Tibial artery (tissue), 4 donors: ENCODE measurements at regions not wholly inside any gene's neighbourhood (a gene's known extent, or its start where the extent isn't known, plus 50 kb on each side); places are given as distances from the start of the nearest gene placed in this dataset.

Experiments
- DNase-seq, 2 donors: peaks; one replicate each; pipeline ENCODE4 v3.0.0-alpha.2; 2019
- H3K27ac ChIP-seq, 2 donors: fragments of 200-600 bp; sonication (generic) in 1 of 2; 1 replicate in 1 of 2; 2 replicates in 1 of 2; pipeline ENCODE4 v1.5.1; 2018 to 2019; ENCODE audit warnings: mild to moderate bottlenecking in 1 of 2
- H3K27me3 ChIP-seq, 2 donors: fragments of 200-600 bp; sonication (generic) in 1 of 2; one replicate each; pipeline versions ENCODE4 v1.5.1 to v1.6.0; 2016 to 2019
- H3K36me3 ChIP-seq, 3 donors: fragments of 200-600 bp; sonication (generic) in 2 of 3; one replicate each; pipeline ENCODE4 v1.5.1; 2016 to 2019; ENCODE audit warnings: mild to moderate bottlenecking in 2 of 3
- H3K4me1 ChIP-seq, 4 donors: fragments of 200-600 bp; sonication (generic) in 2 of 4; 1 replicate in 3 of 4; 2 replicates in 1 of 4; pipeline ENCODE4 v1.5.1; 2016 to 2019
- H3K4me3 ChIP-seq, 2 donors: fragments of 200-600 bp; sonication (generic) in 1 of 2; 1 replicate in 1 of 2; 2 replicates in 1 of 2; pipeline ENCODE4 v1.5.1; 2018 to 2019; ENCODE audit warnings: mild to moderate bottlenecking in 2 of 2
- H3K9me3 ChIP-seq, 3 donors: fragments of 200-600 bp; sonication (generic) in 1 of 3; one replicate each; pipeline ENCODE4 v1.5.1; 2016 to 2019
- CTCF ChIP-seq, 2 experiments: fragments of 200-600 bp in 1 of 2; fragments of 450-650 bp in 1 of 2; IDR thresholded peaks; one replicate each; pipeline ENCODE4 v1.5.1; 2017 to 2019; ENCODE audit warnings: antibody characterized with exemption in 2 of 2, mild to moderate bottlenecking in 1 of 2, moderate library complexity in 1 of 2
- intact Hi-C: fragments of 100-400 bp; cut with DNase I; formaldehyde crosslinking; loops from one replicate; pipeline ENCODE4 v1.15.0; 2023; ENCODE audit warnings: low total_unique reads

GRCh38 chr7:84664626-84665025 is 470.0 kb upstream of the SEMA3A start:
- Histone ChIP-seq H3K9me3 (no peaks in the 10 kb centered on the region), H3K27me3 (no peaks in the 10 kb centered on the region), H3K4me3 (no peak overlapping the region), H3K27ac (no peak overlapping the region), H3K36me3 (no peaks in the 10 kb centered on the region), H3K4me1 (no peaks in the 10 kb centered on the region)
- intact Hi-C loops, result no loop called here
- DNase-seq, result no peak
- TF ChIP-seq CTCF (IDR thresholded peaks at IDR 0.05), result no peak

GRCh38 chr7:84663224-84663623 is 468.6 kb upstream of the SEMA3A start:
- no peaks in the 10 kb centered on the region for H3K4me1 ChIP-seq
- DNase-seq, result no peak
- no peak for TF ChIP-seq CTCF (IDR thresholded peaks at IDR 0.05)
- no peaks in the 10 kb centered on the region for H3K36me3 ChIP-seq
- no peak overlapping the region for H3K4me3 ChIP-seq
- no peaks in the 10 kb centered on the region for H3K27me3 ChIP-seq
- intact Hi-C loops, result no loop called here
- H3K27ac ChIP-seq, result no peak overlapping the region
- H3K9me3 ChIP-seq, result no peaks in the 10 kb centered on the region

- DNase-seq, result no peak
- Histone ChIP-seq H3K4me3 (no peak overlapping the region), H3K36me3 (no peaks in the 10 kb centered on the region), H3K27me3 (no peaks in the 10 kb centered on the region), H3K9me3 (no peaks in the 10 kb centered on the region), H3K27ac (no peak overlapping the region), H3K4me1 (no peaks in the 10 kb centered on the region)
- TF ChIP-seq CTCF (IDR thresholded peaks at IDR 0.05), result no peak
- intact Hi-C loops, result no loop called here
Observed at GRCh38 chr7:84658286-84658685, 463.7 kb upstream of the SEMA3A start.

GRCh38 chr7:84654273-84654672 is 459.7 kb upstream of the SEMA3A start:
- no peak for DNase-seq
- no peaks in the 10 kb centered on the region for H3K36me3 ChIP-seq
- H3K27me3 ChIP-seq, result no peaks in the 10 kb centered on the region
- H3K27ac ChIP-seq, result no peak overlapping the region
- intact Hi-C loops, result no loop called here
- H3K9me3 ChIP-seq, result no peaks in the 10 kb centered on the region
- H3K4me3 ChIP-seq, result no peak overlapping the region
- TF ChIP-seq CTCF (IDR thresholded peaks at IDR 0.05), result no peak
- H3K4me1 ChIP-seq, result no peaks in the 10 kb centered on the region

- no peak overlapping the region for H3K4me3 ChIP-seq
- no peaks in the 10 kb centered on the region for H3K9me3 ChIP-seq
- intact Hi-C loops, result no loop called here
- no peaks in the 10 kb centered on the region for H3K36me3 ChIP-seq
- no peaks in the 10 kb centered on the region for H3K27me3 ChIP-seq
- no peak for DNase-seq
- no peak overlapping the region for H3K27ac ChIP-seq
- no peak for TF ChIP-seq CTCF (IDR thresholded peaks at IDR 0.05)
- peaks cover 0 to 13% (median 1%) of the 10 kb centered on the region in 4 donors for H3K4me1 ChIP-seq
Observed at GRCh38 chr7:84651876-84652275, 457.3 kb upstream of the SEMA3A start.
